GM18861 (cell line): ENCODE measurements at regions not wholly inside any gene's neighbourhood (a gene's known extent, or its start where the extent isn't known, plus 50 kb on each side); places are given as distances from the start of the nearest gene placed in this dataset.

Source experiments
- ATAC-seq: cut with Tn5 transposase; IDR thresholded peaks from one replicate; pipeline ENCODE4 v1.9.1; 2021; ENCODE audit not compliant: unreplicated experiment

GRCh38 chr6:71395731-71396409, 107.3 kb downstream of the OGFRL1 start:
- ATAC-seq = peak; percentile 1

- ATAC-seq = peak; percentile 98
Observed at GRCh38 chr6:71396410-71396801, 107.8 kb downstream of the OGFRL1 start.

- ATAC-seq = no peak
Observed at GRCh38 chr6:71399279-71399678, 110.7 kb downstream of the OGFRL1 start.

DNA sequence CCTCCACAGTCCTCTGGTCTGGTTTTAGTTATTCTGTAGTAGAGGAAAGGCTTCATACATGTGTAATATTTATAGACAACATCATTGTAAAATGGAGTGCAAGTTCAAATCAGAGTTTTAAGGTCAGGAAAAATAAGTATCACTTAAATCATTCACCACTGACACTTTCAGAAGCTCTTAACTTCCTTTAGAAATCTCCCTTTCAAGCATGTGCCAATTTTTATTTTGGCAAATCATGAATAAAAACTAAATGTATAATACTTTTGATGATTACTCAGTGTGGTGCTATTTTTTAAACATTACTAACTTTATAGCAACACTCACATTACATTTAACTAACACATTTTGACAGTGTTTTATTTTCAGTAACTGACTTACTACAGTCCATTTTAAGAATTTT, 112.2 kb downstream of the OGFRL1 start:
- ATAC-seq = no peak

GRCh38 chr6:71402096-71402495, 113.5 kb downstream of the OGFRL1 start:
- peak; percentile 74 for ATAC-seq

GRCh38 chr6:71403422-71404134, 115.0 kb downstream of the OGFRL1 start:
- ATAC-seq = no peak

DNA sequence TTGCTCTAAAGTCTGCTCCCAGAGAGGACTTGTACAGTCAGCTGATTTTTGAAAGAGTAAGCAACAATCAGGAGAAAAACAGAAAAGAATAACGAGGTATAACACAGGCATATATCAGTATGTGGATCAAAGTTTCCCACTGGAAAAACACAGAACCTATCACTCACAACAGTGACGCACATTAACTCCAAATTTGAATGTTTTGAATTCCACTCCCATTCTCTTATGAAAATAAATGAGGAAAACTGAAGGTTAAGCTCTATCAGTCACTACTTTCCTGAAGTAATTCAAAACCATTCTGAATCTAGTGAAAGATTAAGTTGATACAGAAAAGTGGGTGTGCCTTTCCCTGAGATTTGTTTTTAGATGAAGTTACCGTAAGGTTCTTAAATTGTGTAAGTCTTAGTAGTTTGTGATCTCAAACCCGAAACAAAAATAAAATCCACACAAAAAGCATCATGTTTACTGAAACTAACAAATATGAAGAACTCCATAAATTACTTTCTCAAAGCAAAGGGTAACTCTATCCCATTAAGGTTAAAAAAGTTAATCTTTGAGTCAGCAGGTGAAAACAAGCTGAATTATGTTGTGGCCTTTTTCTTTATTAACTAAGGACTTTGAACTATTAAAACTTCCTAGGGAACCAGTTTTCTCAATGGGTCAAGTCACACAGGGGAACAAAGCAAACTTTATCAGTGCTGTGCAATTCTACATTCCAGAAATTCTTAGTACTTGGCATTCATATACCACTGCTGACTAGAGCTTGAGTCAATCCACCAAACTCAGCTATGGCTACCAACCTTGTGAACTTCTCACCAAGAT, 115.7 kb downstream of the OGFRL1 start:
- ATAC-seq = no peak

DNA sequence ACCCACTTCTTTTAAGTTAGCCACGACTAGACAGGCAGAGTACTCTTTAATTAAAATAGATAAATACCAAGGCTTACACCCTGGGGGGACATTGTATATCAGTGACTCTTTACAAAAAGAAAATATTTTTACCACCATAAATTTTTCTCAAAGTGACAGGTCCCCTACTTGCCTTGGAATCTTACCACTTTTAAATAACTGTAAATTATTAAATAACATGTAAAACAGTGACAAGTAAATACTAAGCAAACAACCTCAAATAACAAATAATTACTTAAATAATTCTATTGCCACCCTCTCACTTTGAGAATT, 116.3 kb downstream of the OGFRL1 start:
- ATAC-seq = no peak

DNA sequence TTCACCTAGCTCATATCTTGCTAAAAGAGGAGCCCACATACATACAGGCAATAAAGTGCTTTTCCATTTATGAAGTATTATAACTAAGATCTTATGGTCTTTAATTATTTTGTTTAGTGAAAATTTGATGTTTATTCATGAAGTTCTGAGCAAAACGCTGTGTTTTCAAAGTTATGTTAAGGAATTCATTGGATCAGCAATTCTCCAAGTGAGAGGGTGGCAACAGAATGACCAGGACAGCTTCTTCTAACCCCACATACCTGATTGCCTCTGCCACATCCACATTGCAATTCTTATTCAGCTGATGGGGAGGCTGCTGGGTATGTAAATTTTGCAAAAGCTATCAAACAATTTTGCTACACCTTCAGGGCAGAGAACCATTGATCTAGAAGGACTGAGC, 116.8 kb downstream of the OGFRL1 start:
- ATAC-seq = no peak

DNA sequence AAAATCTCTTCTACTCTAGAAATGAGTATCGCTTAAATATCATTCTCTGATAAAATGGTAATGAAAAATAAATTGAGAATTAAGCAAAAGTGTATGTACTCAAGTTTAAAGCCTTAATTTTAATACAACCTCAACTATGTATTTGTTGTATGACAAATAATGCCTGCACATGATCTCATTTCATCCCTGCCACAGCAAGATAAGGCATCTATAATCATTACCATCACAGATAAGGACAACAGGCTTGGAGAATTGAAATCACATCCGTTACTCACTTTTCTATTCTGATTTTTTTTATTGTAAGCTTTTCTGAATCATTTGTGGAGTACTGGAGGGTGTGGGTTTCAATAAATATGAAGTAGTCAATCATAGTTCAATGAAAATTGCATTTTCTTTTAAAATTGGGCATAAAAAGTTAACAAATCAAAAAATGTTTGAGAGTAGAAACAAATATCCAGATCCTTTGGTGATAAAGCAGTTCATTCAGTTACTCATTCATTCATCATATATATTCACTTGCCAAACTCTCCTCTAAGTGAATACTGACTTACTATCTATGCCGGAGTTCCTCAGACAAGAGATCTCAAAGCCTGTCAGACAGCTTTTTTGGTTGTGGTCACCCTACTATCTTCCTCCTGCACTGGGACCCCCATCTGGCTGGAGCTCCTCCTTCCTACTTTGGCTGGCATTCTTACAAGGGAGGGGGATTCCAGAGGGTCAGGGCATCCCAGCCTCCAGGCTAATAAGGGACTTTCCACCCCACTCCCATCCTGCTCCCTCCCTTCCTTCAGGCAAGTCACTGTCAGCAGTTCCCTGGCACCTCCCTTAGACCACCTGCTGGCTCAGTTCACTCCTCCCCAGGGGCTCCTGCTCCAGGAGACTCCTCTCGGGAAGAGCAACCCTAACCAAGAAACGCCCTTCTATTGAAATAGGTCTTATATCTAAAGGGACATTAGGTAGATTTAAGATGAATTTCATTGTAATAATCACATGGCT, 118.6 kb downstream of the OGFRL1 start:
- no peak for ATAC-seq

- ATAC-seq = no peak
Observed at GRCh38 chr6:71408787-71409723, 120.4 kb downstream of the OGFRL1 start.

GRCh38 chr6:71410164-71410566, 121.6 kb downstream of the OGFRL1 start:
- peak; percentile 73 for ATAC-seq

DNA sequence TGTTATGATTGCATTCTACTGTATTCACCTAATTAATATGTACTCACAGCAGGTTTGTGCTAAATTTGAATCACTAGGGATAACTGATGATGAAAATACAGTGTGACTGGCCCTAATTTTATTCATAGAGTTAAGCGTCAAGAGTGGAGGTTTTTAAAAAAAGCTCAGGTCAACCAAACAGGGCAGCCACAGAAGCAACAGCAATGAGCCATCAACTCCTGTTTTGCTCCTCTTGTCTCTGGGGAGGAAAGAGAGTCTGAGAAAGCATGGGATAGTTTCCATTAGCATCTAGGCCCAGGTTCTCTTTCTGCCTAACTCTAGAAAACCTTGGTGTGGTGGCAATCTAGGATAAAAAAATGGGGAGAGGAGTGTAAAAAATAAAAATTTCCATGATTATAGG, 122.1 kb downstream of the OGFRL1 start:
- ATAC-seq = peak; percentile 11

GRCh38 chr6:71411882-71412281, 123.3 kb downstream of the OGFRL1 start:
- no peak for ATAC-seq

- no peak for ATAC-seq
Observed at GRCh38 chr6:71412559-71413140, 124.0 kb downstream of the OGFRL1 start.

GRCh38 chr6:71414486-71414885, 125.9 kb downstream of the OGFRL1 start:
- ATAC-seq = no peak

DNA sequence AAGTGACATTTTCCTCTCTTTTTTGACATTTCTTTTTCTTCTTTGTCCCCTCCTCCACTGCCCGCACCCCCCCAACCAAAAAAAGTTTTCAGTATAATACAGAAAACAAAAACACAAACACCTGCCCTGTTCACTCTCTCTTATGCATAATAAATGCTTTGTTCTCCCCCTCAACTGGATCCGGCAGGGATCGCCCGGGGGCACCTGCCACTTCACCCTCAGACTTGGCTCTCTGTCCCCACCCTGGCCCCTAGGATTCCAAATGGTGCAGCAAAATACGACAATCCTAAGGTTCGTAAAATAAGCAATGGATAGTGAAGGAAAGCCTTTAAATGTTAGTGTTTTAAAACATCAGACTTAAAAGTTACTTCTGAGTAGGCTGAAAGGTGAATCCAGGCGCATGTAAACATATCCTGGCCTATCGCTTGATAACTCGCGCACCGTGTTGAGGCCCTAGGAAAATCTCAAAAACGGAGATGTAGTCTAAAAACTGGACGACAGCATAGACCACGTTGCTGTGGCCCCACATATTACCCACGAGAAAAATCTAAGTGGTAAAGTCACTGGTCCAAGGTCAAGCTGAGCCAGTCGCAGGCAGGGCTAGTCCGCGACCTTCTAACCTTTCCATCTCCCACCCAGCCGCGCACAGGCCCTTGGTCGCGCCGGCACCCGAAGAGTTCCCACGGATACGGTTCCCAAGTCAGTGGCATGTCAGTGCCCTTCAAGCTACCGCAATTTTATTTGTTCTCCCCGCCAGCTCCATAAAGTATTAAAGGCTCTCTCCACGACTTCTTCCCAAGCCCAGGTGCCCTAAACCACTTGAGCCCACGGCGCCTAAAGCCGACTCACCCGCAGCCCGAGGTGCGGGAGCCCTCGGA, 130.8 kb downstream of the OGFRL1 start:
- ATAC-seq = no peak

DNA sequence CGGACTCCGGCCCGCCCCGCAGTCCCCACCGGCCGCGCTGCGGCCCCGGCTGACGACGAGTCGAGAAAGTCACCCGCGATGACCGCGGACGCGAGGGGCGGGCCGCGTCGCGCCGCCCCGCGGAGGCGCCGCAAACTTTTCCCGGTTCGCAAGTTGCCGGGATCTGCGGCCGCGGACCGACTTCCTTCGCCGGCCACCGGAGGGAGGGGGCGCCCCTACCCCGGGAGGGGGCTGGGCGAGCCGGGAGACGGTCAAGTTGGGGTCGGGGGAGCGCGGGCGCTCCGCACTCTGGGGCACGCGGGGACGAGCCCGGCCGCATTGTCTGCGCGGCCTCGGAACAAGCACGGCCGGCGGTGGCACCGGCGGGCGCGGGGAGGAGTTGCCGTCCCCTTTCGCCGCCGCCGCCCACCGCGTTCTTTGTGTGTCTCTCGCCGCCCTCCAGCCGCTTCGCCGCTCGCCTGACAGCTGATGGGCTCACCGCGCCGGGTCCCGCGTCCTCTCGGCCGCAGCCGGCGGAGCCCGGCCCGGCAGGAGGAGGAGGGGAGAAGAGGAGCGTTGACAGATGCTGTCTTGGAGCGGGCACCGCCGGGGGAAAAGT, 131.6 kb downstream of the OGFRL1 start:
- peak; percentile 36 for ATAC-seq
